ENCODE measurements at regions not wholly inside any gene's neighbourhood (a gene's known extent, or its start where the extent isn't known, plus 50 kb on each side); places are given as distances from the start of the nearest gene placed in this dataset.

DNA sequence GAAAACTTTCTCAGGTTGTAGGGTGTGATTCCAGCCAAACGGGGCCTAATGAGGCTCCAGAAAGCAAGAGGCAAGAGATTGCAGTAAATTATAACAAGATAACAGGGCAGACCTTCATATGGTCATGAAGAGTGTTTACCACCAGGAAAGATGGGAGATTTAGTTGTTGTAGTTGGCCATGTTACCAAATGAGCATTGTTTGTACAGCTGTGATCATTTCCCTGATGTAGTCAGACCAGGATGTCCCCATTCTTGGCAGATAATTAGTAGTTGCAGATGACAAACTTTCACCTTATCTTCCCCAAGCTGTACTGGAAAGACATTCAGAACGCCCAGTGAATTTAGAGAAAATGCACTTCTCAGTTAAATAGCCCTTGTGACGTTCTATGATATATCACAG is 630.8 kb downstream of the ANKRD7 start:
- TF ChIP-seq, protein P1, sequence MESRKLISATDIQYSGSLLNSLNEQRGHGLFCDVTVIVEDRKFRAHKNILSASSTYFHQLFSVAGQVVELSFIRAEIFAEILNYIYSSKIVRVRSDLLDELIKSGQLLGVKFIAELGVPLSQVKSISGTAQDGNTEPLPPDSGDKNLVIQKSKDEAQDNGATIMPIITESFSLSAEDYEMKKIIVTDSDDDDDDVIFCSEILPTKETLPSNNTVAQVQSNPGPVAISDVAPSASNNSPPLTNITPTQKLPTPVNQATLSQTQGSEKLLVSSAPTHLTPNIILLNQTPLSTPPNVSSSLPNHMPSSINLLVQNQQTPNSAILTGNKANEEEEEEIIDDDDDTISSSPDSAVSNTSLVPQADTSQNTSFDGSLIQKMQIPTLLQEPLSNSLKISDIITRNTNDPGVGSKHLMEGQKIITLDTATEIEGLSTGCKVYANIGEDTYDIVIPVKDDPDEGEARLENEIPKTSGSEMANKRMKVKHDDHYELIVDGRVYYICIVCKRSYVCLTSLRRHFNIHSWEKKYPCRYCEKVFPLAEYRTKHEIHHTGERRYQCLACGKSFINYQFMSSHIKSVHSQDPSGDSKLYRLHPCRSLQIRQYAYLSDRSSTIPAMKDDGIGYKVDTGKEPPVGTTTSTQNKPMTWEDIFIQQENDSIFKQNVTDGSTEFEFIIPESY (IDR thresholded peaks at IDR 0.05): no peak
- TF ChIP-seq, protein P2, sequence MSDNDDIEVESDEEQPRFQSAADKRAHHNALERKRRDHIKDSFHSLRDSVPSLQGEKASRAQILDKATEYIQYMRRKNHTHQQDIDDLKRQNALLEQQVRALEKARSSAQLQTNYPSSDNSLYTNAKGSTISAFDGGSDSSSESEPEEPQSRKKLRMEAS (IDR thresholded peaks at IDR 0.05): no peak
- TF ChIP-seq CTCF (IDR thresholded peaks at IDR 0.05; ENCODE audit: low read depth, low read length, missing input control) (no peak), EGR1 (IDR thresholded peaks at IDR 0.05; ENCODE audit: low read depth in 2 of 2) (no peak), TAF1 (conservative IDR thresholded peaks at IDR 0.05) (no peak), GABPA (IDR thresholded peaks at IDR 0.05 in 1 of 2, conservative IDR thresholded peaks at IDR 0.05 in 1 of 2) (no peak)

All from liver (tissue), 3 donors.